ENCODE measurements at regions not wholly inside any gene's neighbourhood (a gene's known extent, or its start where the extent isn't known, plus 50 kb on each side); places are given as distances from the start of the nearest gene placed in this dataset.
"Not testable (repeated sequence)": the region's sequence is repeated elsewhere in the genome, so short reads cannot be mapped to it uniquely, and the experiment has no call there.

DNA sequence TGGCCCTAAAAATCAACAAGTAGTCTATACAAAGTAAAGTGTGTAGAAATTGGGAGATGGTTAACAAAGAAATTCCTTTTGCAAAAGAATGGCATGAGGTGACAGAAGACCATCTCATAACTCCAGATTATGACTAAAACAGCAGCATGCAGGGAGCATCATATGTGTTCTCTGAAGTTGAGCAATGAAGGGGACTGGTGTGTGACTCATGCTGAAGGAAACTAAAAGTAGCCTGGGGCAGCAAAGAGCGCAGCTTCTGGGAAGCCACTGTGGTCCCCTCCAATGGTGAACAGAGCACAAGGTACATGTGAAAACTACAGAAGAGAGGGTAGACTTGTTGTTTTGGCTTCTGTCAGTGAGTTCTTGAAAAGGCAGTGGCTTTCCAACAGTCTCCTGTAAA lies 133.4 kb downstream of the MACC1 start:
- no peak for DNase-seq

DNA sequence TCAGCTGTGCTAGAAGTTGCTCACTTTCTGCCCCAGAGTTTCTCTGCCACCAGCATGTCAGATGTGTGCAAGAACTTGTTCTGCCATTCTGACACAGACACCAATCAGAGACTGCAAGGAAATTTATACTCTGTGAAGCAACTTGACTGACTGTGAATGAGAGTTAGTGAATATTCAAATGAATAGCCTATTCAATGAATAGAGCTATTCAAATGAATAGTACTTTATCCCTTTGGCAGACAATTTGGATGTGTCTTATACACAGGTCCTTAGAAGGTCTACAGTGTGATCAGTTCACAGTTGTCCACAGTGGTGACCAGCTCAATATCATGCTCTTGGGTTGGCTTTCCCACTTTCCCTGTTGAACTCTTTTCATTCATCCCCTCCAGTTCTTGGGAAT lies 138.1 kb downstream of the MACC1 start:
- no peak for DNase-seq

GRCh38 chr7:20076835-20077234 lies 140.3 kb downstream of the MACC1 start:
- no peak for DNase-seq

DNA sequence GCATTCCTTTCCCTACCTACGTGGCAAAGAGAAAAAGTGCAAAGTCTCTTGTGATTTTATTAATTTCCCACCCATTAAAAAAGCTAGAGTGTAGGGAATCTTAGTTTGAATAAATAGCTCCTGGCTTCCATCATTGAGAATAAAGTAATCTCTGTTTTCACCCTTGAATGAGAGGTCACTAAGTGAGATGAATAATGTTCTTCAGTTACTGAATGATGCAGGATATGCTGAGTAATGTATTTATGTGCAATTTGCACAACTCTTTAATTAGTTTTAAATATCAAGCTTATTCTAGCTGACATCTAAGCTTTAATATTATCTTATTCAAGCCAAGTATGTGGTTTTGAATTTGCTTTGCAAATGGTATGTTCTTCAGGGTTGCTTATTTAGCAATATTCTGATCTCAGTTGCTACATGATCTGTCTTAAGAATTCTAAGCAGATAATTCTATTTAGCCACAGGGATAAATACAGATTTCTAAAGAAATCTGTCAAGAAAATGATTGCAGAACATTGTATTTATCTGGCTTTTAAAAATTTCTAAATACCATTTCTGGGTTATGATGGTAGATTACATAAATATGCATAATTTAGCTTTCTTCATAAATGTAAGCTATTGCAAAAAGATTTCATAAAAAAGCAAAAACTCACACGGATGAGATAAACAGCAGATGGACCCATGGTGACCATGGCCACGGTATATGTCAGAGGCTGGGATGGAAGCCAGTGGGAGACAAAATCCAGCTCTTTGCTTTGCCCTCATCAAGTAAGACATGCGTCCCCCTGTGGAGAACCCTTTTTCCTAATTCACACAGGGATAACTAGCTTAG lies 141.0 kb downstream of the MACC1 start:
- no peak for DNase-seq

DNA sequence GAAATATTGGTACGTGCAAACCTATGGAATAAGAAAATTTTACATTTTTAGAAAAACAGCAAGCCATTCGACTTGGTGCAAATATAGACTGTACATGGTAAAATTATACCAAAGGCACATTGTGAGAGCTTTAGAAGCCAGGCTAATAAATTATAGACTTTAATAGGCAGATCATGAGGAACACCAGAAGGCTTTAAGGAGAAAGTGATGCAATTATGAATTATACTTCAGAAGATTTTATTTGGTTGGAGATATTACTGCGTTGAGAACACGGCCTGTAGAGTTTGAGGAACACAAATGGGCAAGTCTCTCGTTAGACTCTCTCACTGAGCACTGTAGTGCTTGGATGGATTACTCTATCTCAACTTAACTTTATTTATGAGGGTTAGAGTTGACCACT lies 141.7 kb downstream of the MACC1 start:
- no peak for DNase-seq

DNA sequence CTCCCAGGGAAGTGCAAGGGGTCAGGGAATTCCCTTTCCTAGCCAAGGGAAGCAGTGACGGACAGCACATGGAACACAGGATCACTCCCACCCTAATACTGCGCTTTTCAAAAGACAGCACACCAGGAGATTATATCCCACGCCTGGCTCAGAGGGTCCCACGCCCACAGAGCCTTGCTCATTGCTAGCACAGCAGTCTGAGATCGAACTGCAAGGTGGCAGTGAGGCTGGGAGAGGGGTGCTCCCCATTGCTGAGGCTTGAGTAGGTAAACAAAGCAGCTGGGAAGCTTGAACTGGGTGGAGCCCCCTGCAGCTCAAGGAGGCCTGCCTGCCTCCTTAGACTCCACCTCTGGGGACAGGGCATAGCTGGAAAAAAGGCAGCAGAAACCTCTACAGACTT lies 149.2 kb downstream of the MACC1 start:
- DNase-seq = not testable (repeated sequence)

DNA sequence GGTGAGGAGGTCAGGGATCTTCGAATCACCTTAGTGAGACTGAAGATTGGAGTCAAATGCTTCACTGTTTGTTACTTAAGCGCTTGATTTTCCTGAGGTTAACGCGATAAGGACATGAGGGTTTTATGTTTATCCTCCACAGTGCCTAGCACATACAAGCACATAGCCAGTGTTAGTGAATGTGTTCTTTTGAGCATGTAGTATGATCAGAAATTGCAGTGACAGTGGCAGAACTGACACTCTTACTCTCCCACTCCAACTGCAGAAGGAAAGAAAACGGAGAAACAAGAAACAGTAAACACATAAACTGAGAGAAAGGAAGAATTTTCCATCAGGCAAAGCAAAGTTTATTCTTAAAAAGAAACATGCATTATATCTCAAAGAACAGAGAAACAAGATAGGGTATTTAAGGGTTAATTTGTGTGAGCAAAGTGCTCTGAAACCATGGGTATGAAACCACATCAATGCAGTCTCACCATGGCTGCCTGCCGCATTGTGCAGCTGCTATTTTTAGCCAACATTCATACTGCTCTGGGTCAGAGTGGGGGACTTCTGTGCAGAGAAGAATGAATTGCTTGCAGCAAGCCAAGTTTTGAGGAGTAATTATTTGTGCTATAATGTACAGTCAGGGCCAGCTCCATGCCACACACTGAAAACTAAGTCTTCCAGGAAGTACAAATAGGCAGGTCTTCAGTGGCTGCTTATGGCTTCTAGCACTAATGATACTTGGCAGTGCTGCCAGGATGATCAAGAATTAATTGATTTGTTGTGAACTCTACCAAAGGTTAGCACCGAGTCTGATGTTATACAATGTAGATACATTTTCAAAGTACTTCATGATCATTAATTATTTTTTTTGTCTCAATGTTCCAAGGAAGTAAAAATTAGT lies 152.0 kb downstream of the MACC1 start:
- peak; percentile 9 for DNase-seq

GRCh38 chr7:20064181-20064970 lies 152.8 kb downstream of the MACC1 start:
- DNase-seq = no peak

- DNase-seq = no peak
Observed at GRCh38 chr7:20063644-20064043, 153.5 kb downstream of the MACC1 start.

GRCh38 chr7:20062932-20063331 lies 154.3 kb downstream of the MACC1 start:
- DNase-seq = no peak

- no peak for DNase-seq
Observed at GRCh38 chr7:20053334-20054104, 163.7 kb downstream of the MACC1 start.

DNA sequence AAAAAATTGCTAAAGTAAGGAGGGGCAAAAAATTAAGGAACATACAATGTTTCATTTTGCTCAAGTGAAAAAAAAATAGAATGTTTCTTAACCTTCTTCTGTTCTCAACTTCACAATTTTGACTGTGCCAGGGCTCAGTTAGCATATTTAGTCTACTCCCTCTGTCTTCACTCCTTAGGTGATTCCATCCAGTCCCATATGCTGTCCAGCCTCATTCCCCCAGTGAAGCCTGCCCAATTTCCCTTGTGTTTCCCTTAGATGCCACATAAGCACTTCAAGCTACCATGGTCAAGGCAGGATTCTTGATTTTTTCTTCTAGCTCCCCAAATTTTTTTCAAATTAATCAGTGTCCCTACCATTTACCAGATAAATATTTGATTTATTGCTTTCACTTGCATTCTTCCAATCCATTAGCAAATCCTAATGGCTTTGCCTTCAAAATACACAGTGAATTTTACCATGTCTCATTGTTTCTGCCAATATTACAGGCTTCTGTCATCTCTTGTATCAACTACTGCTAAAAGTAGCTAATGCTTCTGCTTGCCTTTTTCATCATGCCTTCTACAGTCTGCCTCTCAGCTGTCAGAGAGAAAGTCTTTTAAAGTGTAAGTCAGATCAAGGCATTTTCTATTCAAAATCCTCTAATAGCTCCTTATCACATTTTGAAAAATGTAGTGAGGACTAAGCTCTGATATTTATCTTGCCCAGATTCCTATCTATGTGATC lies 166.8 kb downstream of the MACC1 start:
- no peak for DNase-seq

- no peak for DNase-seq
Observed at GRCh38 chr7:20038676-20039075, 178.5 kb downstream of the MACC1 start.

- DNase-seq = no peak
Observed at GRCh38 chr7:20035279-20035875, 181.8 kb downstream of the MACC1 start.

DNA sequence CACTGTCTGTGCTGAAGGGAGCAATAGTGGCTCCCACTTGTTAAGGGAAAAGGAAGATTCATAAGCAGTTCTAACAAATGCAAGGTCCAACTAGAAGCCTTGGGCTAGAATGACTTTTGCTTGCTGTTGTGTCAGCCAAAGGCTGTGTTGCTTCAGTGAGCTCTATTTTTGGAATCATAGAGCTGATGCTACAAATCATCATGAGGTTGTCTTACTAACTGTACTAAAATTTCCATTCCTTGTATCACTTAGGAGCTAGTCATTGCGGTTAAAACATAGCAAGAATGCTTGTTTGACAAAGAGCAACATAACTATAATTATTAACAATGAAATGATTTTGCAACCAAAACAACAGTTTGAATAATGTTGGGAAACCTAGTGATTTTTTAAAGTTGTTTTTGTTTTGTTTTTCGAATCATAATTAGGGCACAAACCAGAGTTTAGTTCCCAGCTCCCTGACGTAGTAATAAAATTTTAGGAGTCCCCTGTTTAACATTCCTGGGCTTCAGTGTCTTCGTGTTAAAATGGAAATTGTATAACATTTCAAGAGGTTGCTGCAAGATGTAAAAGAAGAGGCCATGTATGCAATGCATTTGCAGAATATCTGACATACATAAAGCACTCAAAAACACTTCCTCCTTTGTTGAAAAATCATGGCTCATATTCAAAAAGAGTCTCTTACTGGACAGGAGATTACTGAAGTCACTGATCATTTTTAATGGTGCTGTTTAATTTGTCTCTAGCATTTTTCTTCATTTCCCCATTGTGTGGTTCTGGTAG lies 183.4 kb downstream of the MACC1 start:
- no peak for DNase-seq

GRCh38 chr7:20032741-20033140 lies 184.4 kb downstream of the MACC1 start:
- DNase-seq = no peak

- no peak for DNase-seq
Observed at GRCh38 chr7:20030915-20031362, 186.2 kb downstream of the MACC1 start.

DNA sequence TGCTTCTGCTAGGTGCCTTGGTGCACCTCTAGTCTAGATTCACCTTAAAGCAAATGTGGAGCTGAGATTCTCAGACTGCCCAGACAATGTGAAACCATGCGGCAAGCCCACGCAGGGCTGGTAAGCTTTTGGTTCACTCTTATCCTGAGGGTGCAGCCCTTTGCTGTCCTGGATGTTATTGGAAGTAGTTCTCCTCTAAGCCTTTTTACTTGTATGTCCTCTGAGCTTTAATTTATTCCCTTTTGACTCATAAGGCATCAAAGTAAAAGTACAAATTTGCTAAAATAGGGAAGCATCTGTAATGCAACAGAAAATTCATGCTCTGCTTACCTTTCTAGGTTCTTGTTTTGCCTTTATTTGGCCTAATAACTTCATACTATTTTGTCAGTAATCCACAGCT lies 186.8 kb downstream of the MACC1 start:
- DNase-seq = no peak

DNA sequence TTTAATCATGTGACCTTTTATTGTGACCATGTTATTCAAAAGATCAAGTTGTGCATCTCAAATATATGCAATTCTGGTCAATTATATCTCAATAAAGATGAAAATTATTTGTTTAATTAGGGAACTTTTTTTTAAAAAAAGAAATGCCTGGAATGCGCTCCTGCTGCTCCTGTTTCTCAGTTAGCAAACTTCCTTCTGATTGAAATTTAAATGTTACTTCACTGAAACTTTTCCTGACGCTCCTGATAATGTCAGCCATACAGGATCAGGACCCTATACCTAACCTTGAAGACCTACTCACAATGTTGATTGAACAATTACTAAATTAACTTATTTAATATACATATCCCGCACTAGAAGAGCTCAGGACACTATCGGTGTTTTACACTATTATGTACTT lies 190.4 kb downstream of the MACC1 start:
- DNase-seq = no peak

DNA sequence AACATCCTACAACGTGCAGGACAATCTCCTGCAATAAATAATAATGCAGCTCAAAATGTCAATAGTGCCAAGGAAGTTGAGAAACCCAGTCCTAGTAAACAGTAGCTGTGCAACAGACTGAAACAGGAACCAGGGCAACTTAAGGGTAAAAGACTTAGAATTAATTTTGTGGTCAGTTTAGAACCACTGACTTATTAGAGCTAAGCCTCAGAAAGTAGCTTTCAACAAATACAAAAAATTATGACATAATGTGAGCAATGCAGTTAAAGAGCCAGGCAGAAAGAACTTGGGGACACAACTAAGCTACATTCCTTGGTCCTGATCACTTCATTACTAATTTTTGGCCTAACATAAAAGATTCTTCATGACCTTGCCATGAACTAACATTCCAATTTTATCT lies 195.4 kb downstream of the MACC1 start:
- DNase-seq = no peak
